Right atrium auricular region (tissue), 2 donors: ENCODE measurements at regions not wholly inside any gene's neighbourhood (a gene's known extent, or its start where the extent isn't known, plus 50 kb on each side); places are given as distances from the start of the nearest gene placed in this dataset.

Source experiments
- DNase-seq: peaks from one replicate; pipeline ENCODE4 v3.0.0-alpha.2; 2019; ENCODE audit warnings: low spot score
- H3K27ac ChIP-seq, 2 donors: fragments of 200-600 bp; sonication (generic); 1 replicate in 1 of 2; 2 replicates in 1 of 2; pipeline ENCODE4 v1.5.1; 2016 to 2019
- H3K27me3 ChIP-seq, 2 donors: fragments of 200-600 bp; sonication (generic); one replicate each; pipeline versions ENCODE4 v1.5.1 to v1.6.0; 2017 to 2019
- H3K36me3 ChIP-seq: fragments of 200-600 bp; sonication (generic); one replicate; pipeline ENCODE4 v1.5.1; 2016
- H3K4me1 ChIP-seq, 2 donors: fragments of 200-600 bp; sonication (generic); one replicate each; pipeline versions ENCODE4 v1.5.1 to v1.6.0; 2017 to 2019
- H3K4me3 ChIP-seq, 2 donors: fragments of 200-600 bp; sonication (generic); 1 replicate in 1 of 2; 2 replicates in 1 of 2; pipeline ENCODE4 v1.5.1; 2017 to 2019; ENCODE audit warnings: mild to moderate bottlenecking in 1 of 2, moderate library complexity in 1 of 2
- H3K9me3 ChIP-seq, 2 donors: fragments of 200-600 bp; sonication (generic); one replicate each; pipeline ENCODE4 v1.5.1; 2019
- TF ChIP-seq, protein P1 (sequence below), 2 donors: fragments of 200-600 bp; sonication (generic); IDR thresholded peaks; one replicate each; pipeline ENCODE4 v1.5.1; 2019; ENCODE audit warnings: antibody characterized with exemption in 2 of 2

DNA sequence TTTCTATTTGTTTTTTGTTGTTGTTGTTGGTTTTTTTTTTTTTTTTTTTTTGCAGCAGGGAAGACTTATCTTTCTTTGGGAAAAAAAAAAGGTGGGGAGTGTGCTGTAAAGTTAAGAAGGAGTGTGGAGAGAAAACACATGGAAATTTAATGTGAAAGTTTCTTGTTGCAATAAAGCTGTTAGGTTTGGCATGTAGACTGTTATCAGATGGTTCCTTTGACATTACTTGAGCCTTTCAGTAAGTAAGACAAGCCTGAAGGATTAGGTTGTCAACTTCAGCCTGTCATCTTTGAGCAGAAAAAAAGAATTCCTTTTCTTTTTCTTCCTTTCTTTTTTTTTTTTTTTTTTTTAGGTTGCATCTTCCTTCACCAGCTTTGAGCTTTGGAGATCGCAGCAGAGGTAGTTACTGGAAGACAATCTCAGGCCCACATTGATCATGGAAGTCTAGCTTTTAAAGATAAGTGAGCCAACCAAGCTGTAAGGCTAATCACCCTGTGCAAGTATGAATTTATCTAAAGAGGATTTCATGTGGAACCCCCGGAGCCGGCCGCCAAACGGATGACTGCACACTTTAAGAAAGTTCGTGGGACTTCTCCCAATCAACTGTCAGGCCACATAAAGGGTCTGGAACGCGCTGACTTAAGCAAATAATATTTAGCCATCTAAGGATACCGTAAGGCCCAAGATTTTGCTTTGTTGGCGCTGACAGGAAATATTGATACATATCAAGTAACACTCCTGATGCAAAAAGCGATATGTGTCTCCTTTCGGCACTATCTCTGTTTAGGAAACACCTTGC, 1040.1 kb upstream of the NR2F2 start:
- Histone ChIP-seq H3K27ac (peak overlapping the region in 1 of 2 donors; percentile 19), H3K9me3 (no peaks in the 10 kb centered on the region), H3K4me3 (no peak overlapping the region), H3K36me3 (no peaks in the 10 kb centered on the region), H3K4me1 (peaks cover 0 to 9% of the 10 kb centered on the region in 2 donors), H3K27me3 (no peaks in the 10 kb centered on the region)
- no peak for DNase-seq
- TF ChIP-seq, protein P1, sequence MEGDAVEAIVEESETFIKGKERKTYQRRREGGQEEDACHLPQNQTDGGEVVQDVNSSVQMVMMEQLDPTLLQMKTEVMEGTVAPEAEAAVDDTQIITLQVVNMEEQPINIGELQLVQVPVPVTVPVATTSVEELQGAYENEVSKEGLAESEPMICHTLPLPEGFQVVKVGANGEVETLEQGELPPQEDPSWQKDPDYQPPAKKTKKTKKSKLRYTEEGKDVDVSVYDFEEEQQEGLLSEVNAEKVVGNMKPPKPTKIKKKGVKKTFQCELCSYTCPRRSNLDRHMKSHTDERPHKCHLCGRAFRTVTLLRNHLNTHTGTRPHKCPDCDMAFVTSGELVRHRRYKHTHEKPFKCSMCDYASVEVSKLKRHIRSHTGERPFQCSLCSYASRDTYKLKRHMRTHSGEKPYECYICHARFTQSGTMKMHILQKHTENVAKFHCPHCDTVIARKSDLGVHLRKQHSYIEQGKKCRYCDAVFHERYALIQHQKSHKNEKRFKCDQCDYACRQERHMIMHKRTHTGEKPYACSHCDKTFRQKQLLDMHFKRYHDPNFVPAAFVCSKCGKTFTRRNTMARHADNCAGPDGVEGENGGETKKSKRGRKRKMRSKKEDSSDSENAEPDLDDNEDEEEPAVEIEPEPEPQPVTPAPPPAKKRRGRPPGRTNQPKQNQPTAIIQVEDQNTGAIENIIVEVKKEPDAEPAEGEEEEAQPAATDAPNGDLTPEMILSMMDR (IDR thresholded peaks at IDR 0.05), result no peak

GRCh38 chr15:95291898-95292472, 1038.5 kb upstream of the NR2F2 start:
- Histone ChIP-seq H3K27ac (no peak overlapping the region), H3K4me3 (no peak overlapping the region), H3K4me1 (peaks cover 0 to 23% of the 10 kb centered on the region in 2 donors), H3K36me3 (no peaks in the 10 kb centered on the region), H3K27me3 (no peaks in the 10 kb centered on the region), H3K9me3 (no peaks in the 10 kb centered on the region)
- TF ChIP-seq, protein P1 (IDR thresholded peaks at IDR 0.05), result peak; percentile 43 to 74
- DNase-seq, result no peak

DNA sequence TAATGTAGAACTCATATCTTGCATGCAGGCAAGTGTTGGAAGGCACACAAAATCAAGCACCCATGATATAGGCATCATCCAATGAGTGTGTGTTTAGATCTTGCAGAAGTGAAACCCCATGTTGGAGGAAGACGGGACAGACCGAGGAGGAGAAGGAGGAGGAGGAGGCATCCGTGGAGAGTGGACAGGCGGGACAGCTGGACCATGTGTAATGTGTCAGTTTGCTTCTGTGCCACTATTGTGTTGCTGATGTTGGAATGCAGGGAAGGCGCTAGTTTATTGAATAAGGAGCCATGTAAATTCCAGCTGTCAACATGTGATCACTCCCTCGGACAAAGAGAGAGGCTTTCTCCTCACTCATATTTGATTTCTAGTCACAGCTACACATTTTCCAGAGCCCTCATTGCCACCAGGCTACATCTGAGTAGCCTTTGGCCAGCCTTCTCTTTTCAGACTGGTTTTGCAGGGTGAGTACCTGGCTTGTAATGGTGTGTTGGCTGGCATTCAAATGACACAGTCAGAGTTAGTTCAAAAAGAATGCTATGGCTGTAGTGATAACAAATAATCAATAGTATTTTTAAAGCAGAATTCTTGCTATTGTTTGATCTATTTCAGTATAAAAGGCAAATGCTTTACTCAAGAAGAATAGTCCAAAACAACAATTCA, 1037.6 kb upstream of the NR2F2 start:
- no peaks in the 10 kb centered on the region for H3K36me3 ChIP-seq
- H3K9me3 ChIP-seq, result no peaks in the 10 kb centered on the region
- no peak for DNase-seq
- peaks cover 0 to 28% of the 10 kb centered on the region in 2 donors for H3K4me1 ChIP-seq
- H3K27ac ChIP-seq, result peak overlapping the region in 1 of 2 donors; percentile 4
- peak overlapping the region in 1 of 2 donors; percentile 14 for H3K4me3 ChIP-seq
- TF ChIP-seq, protein P1 (IDR thresholded peaks at IDR 0.05), result no peak
- H3K27me3 ChIP-seq, result no peaks in the 10 kb centered on the region

GRCh38 chr15:95293456-95294031, 1037.0 kb upstream of the NR2F2 start:
- Histone ChIP-seq H3K9me3 (no peaks in the 10 kb centered on the region), H3K4me3 (no peak overlapping the region), H3K27me3 (no peaks in the 10 kb centered on the region), H3K4me1 (peaks cover 0 to 28% of the 10 kb centered on the region in 2 donors), H3K36me3 (no peaks in the 10 kb centered on the region), H3K27ac (peak overlapping the region in 1 of 2 donors; percentile 4)
- no peak for DNase-seq
- TF ChIP-seq, protein P1 (IDR thresholded peaks at IDR 0.05), result no peak

- TF ChIP-seq, protein P1 (IDR thresholded peaks at IDR 0.05), result no peak
- no peak for DNase-seq
- Histone ChIP-seq H3K36me3 (no peaks in the 10 kb centered on the region), H3K4me3 (no peak overlapping the region), H3K27me3 (no peaks in the 10 kb centered on the region), H3K27ac (no peak overlapping the region), H3K9me3 (no peaks in the 10 kb centered on the region), H3K4me1 (peaks cover 0 to 28% of the 10 kb centered on the region in 2 donors)
Observed at GRCh38 chr15:95295363-95295762, 1035.1 kb upstream of the NR2F2 start.
